BJ (cell line): ENCODE measurements at regions not wholly inside any gene's neighbourhood (a gene's known extent, or its start where the extent isn't known, plus 50 kb on each side); places are given as distances from the start of the nearest gene placed in this dataset.

Experiments used
- CTCF ChIA-PET: fragments of 350-600 bp; formaldehyde crosslinking; extraction: SDS; loops from one replicate; lab custom pipeline; 2021; ENCODE audit warnings: antibody characterized with exemption, inconsistent platforms; lab: Yijun Ruan, JAX
- POLR2A ChIA-PET: fragments of 300-600 bp; sonication (Branson Sonifier 250); formaldehyde crosslinking; extraction: SDS; loops from one replicate; lab custom pipeline; 2021; ENCODE audit warnings: antibody characterized with exemption; lab: Charles Lee
- DNase-seq: peaks from one replicate; pipeline ENCODE4 v3.0.0-alpha.2; 2011; ENCODE audit warnings: low read depth
- H3K27me3 ChIP-seq: 2 replicates; pipeline ENCODE4 v1.6.0; 2011; ENCODE audit warnings: low read length; ENCODE audit not compliant: control insufficient read depth, insufficient read depth
- H3K36me3 ChIP-seq: 2 replicates; pipeline ENCODE4 v1.5.1; 2011; ENCODE audit warnings: low read length; ENCODE audit not compliant: control insufficient read depth, insufficient read depth
- H3K4me3 ChIP-seq: 2 replicates; pipeline ENCODE4 v1.5.1; 2011; ENCODE audit warnings: low read depth, mild to moderate bottlenecking, control low read depth, low read length
- TF ChIP-seq, protein P1 (sequence below): IDR thresholded peaks from 2 replicates; pipeline ENCODE4 v1.5.1; 2011; ENCODE audit warnings: low read depth, mild to moderate bottlenecking, control low read depth, inconsistent platforms, low read length, moderate library complexity; ENCODE audit not compliant: insufficient read depth

GRCh38 chr7:26467541-26467940, 175.9 kb downstream of the SNX10 start:
- no peaks in the 10 kb centered on the region for H3K27me3 ChIP-seq
- no peak overlapping the region for H3K4me3 ChIP-seq
- no peaks in the 10 kb centered on the region for H3K36me3 ChIP-seq
- no peak for DNase-seq
- POLR2A ChIA-PET: no interaction called here
- CTCF ChIA-PET: no interaction called here
- TF ChIP-seq, protein P1, sequence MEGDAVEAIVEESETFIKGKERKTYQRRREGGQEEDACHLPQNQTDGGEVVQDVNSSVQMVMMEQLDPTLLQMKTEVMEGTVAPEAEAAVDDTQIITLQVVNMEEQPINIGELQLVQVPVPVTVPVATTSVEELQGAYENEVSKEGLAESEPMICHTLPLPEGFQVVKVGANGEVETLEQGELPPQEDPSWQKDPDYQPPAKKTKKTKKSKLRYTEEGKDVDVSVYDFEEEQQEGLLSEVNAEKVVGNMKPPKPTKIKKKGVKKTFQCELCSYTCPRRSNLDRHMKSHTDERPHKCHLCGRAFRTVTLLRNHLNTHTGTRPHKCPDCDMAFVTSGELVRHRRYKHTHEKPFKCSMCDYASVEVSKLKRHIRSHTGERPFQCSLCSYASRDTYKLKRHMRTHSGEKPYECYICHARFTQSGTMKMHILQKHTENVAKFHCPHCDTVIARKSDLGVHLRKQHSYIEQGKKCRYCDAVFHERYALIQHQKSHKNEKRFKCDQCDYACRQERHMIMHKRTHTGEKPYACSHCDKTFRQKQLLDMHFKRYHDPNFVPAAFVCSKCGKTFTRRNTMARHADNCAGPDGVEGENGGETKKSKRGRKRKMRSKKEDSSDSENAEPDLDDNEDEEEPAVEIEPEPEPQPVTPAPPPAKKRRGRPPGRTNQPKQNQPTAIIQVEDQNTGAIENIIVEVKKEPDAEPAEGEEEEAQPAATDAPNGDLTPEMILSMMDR: no peak

DNA sequence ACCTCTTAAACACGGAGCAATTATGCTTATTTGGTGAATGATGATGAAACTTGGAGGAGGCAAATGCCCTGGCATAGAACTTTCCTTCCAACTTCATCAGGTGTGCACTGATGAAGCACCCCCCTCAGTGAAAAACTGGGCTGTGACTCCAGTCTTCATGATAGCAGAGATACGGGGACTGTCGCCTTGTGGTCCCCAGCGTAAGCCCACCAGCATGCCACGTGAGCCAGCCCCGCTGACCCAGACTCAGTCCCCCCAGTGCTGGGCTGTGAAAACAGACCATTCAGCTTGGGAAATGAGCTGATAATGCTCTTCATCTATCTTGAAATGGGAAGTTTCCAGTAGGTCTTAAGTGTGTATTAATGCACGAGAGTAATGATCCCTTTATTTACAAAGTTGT, 177.0 kb downstream of the SNX10 start:
- TF ChIP-seq, protein P1: no peak
- CTCF ChIA-PET: no interaction called here
- no peak for DNase-seq
- POLR2A ChIA-PET: no interaction called here
- H3K4me3 ChIP-seq: no peak overlapping the region
- H3K27me3 ChIP-seq: no peaks in the 10 kb centered on the region
- H3K36me3 ChIP-seq: no peaks in the 10 kb centered on the region

DNA sequence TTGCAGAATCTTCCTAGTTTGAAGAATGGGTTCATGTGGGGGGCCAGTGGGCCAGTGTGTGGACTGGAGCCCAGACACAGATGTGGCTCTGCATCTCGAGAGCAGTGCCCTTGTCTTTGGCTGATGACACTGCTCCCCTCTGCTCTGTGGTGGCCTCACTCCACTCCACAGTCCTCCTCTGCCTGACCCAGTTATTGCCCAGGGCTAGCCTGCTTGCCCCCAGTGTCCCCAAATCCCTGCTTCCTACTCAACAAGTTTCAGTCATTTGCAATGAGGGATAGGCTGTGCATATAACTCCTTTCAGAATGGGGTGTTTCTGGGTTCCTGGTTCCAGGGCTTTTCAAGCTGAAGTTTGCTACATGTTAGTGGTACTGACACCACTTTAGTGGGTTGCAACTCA, 177.5 kb downstream of the SNX10 start:
- H3K4me3 ChIP-seq: no peak overlapping the region
- TF ChIP-seq, protein P1: no peak
- no peak for DNase-seq
- CTCF ChIA-PET: no interaction called here
- no peaks in the 10 kb centered on the region for H3K27me3 ChIP-seq
- no peaks in the 10 kb centered on the region for H3K36me3 ChIP-seq
- POLR2A ChIA-PET: no interaction called here

GRCh38 chr7:26470691-26471090, 179.0 kb downstream of the SNX10 start:
- ChIA-PET CTCF (no interaction called here), POLR2A (no interaction called here)
- no peak for DNase-seq
- TF ChIP-seq, protein P1: no peak
- H3K4me3 ChIP-seq: no peak overlapping the region
- no peaks in the 10 kb centered on the region for H3K36me3 ChIP-seq
- no peaks in the 10 kb centered on the region for H3K27me3 ChIP-seq

GRCh38 chr7:26471306-26472075, 179.8 kb downstream of the SNX10 start:
- ChIA-PET CTCF (no interaction called here), POLR2A (no interaction called here)
- no peaks in the 10 kb centered on the region for H3K27me3 ChIP-seq
- no peaks in the 10 kb centered on the region for H3K36me3 ChIP-seq
- H3K4me3 ChIP-seq: no peak overlapping the region
- TF ChIP-seq, protein P1: no peak
- DNase-seq: no peak
